H9 (cell line): ENCODE measurements at regions not wholly inside any gene's neighbourhood (a gene's known extent, or its start where the extent isn't known, plus 50 kb on each side); places are given as distances from the start of the nearest gene placed in this dataset.

Experiments
- DNase-seq: peaks from one replicate; pipeline ENCODE4 v3.0.0-alpha.2; 2017
- H2AFZ ChIP-seq: one replicate; pipeline ENCODE4 v1.6.1; 2013; ENCODE audit warnings: mild to moderate bottlenecking, low read length, control low read depth, moderate library complexity
- H2AK5ac ChIP-seq: 2 replicates; pipeline ENCODE4 v1.6.1; 2013; ENCODE audit warnings: low read length, control low read depth, mixed read lengths; ENCODE audit not compliant: insufficient read length
- H2BK120ac ChIP-seq: one replicate; pipeline ENCODE4 v1.6.1; 2013; ENCODE audit warnings: low read depth, mild to moderate bottlenecking, low read length, control low read depth, inconsistent platforms; ENCODE audit not compliant: poor library complexity, severe bottlenecking
- H2BK12ac ChIP-seq: 2 replicates; pipeline ENCODE4 v1.6.1; 2013; ENCODE audit warnings: low read length, control low read depth, mixed read lengths, low read depth; ENCODE audit not compliant: insufficient read length
- H2BK15ac ChIP-seq: 2 replicates; pipeline ENCODE4 v1.6.1; 2013; ENCODE audit warnings: low read depth, low read length, control low read depth
- H2BK20ac ChIP-seq: one replicate; pipeline ENCODE4 v1.6.1; 2013; ENCODE audit warnings: low read depth, mild to moderate bottlenecking, low read length, control low read depth, inconsistent platforms; ENCODE audit not compliant: poor library complexity, severe bottlenecking
- H2BK5ac ChIP-seq: 2 replicates; pipeline ENCODE4 v1.6.1; 2013; ENCODE audit warnings: low read length, control low read depth, mixed read lengths; ENCODE audit not compliant: insufficient read length
- H3K14ac ChIP-seq: 2 replicates; pipeline ENCODE4 v1.6.1; 2013; ENCODE audit warnings: low read length, control low read depth; ENCODE audit not compliant: insufficient read depth
- H3K18ac ChIP-seq: 2 replicates; pipeline ENCODE4 v1.6.1; 2013; ENCODE audit warnings: low read depth, mild to moderate bottlenecking, mixed read lengths, low read length, control low read depth; ENCODE audit not compliant: insufficient read length
- H3K23ac ChIP-seq: 2 replicates; pipeline ENCODE4 v1.6.1; 2013; ENCODE audit warnings: low read length, control low read depth, mixed read lengths, low read depth; ENCODE audit not compliant: insufficient read length
- H3K23me2 ChIP-seq: 2 replicates; pipeline ENCODE4 v1.6.1; 2013; ENCODE audit warnings: low read depth, mild to moderate bottlenecking, mixed read lengths, low read length, control low read depth; ENCODE audit not compliant: insufficient read length, poor library complexity, severe bottlenecking
- H3K27ac ChIP-seq: 2 replicates; pipeline ENCODE4 v1.5.1; 2013; ENCODE audit warnings: low read length, control low read depth, mixed read lengths, low read depth; ENCODE audit not compliant: insufficient read length
- H3K27me3 ChIP-seq: 2 replicates; pipeline ENCODE4 v1.6.1; 2013; ENCODE audit warnings: low read length, control low read depth, inconsistent platforms; ENCODE audit not compliant: insufficient read depth
- H3K4ac ChIP-seq: 2 replicates; pipeline ENCODE4 v1.6.1; 2013; ENCODE audit warnings: low read depth, mild to moderate bottlenecking, control low read depth, inconsistent platforms, low read length, moderate library complexity
- H3K4me1 ChIP-seq: 2 replicates; pipeline ENCODE4 v1.6.1; 2013; ENCODE audit warnings: low read length, control low read depth, inconsistent platforms; ENCODE audit not compliant: insufficient read depth
- H3K4me2 ChIP-seq: 2 replicates; pipeline ENCODE4 v1.6.1; 2013; ENCODE audit warnings: low read length, control low read depth, mixed read lengths; ENCODE audit not compliant: insufficient read length, insufficient read depth
- H3K56ac ChIP-seq: 2 replicates; pipeline ENCODE4 v1.6.1; 2013; ENCODE audit warnings: low read depth, mild to moderate bottlenecking, mixed read lengths, low read length, control low read depth; ENCODE audit not compliant: insufficient read length
- H3K79me1 ChIP-seq: 2 replicates; pipeline ENCODE4 v1.6.1; 2013; ENCODE audit warnings: low read depth, mild to moderate bottlenecking, moderate library complexity, low read length, control low read depth, inconsistent platforms; ENCODE audit not compliant: insufficient read depth, poor library complexity, severe bottlenecking
- H3K79me2 ChIP-seq: 2 replicates; pipeline ENCODE4 v1.6.1; 2013; ENCODE audit warnings: low read length, control low read depth, inconsistent platforms; ENCODE audit not compliant: insufficient read depth
- H3K9ac ChIP-seq: 2 replicates; pipeline ENCODE4 v1.6.1; 2013; ENCODE audit warnings: low read length, control low read depth, mixed read lengths; ENCODE audit not compliant: insufficient read length; ENCODE audit errors: extremely low read depth
- H3K9me3 ChIP-seq: one replicate; pipeline ENCODE4 v1.6.1; 2013; ENCODE audit warnings: low read depth, low read length, inconsistent platforms; ENCODE audit not compliant: control insufficient read depth
- H3T11ph ChIP-seq: one replicate; pipeline ENCODE4 v1.6.1; 2013; ENCODE audit warnings: mild to moderate bottlenecking, low read length, control low read depth, inconsistent platforms
- H4K20me1 ChIP-seq: one replicate; pipeline ENCODE4 v1.6.1; 2013; ENCODE audit not compliant: control insufficient read depth, insufficient read length, insufficient read depth
- H4K5ac ChIP-seq: 2 replicates; pipeline ENCODE4 v1.6.1; 2013; ENCODE audit warnings: low read depth, mild to moderate bottlenecking, mixed read lengths, low read length, control low read depth; ENCODE audit not compliant: insufficient read length
- H4K8ac ChIP-seq: replicated peaks from 2 replicates; pipeline ENCODE4 v1.6.1; 2013; ENCODE audit warnings: low read length, control low read depth, mixed read lengths, low read depth; ENCODE audit not compliant: insufficient read length
- H4K91ac ChIP-seq: 2 replicates; pipeline ENCODE4 v1.6.1; 2013; ENCODE audit warnings: low read depth, mild to moderate bottlenecking, moderate library complexity, mixed read lengths, low read length, control low read depth; ENCODE audit not compliant: insufficient read length
- H3K27ac Mint-ChIP-seq, 3 experiments: 2 replicates in 2 of 3; 3 replicates in 1 of 3; pipeline ENCODE4 v1.8.0; 2020 to 2021; ENCODE audit warnings: mixed read lengths in 3 of 3, mild to moderate bottlenecking in 1 of 3, moderate library complexity in 1 of 3
- H3K27me3 Mint-ChIP-seq: 2 replicates; pipeline ENCODE4 v1.8.0; 2021; ENCODE audit warnings: low read depth, mild to moderate bottlenecking, moderate library complexity, mixed read lengths
- H3K36me3 Mint-ChIP-seq, 3 experiments: 2 replicates in 2 of 3; 3 replicates in 1 of 3; pipeline ENCODE4 v1.8.0; 2020 to 2021; ENCODE audit warnings: low read depth in 3 of 3, mixed read lengths in 3 of 3; ENCODE audit not compliant: insufficient read depth in 1 of 3
- H3K4me1 Mint-ChIP-seq, 2 experiments: 2 replicates each; pipeline ENCODE4 v1.8.0; 2020; ENCODE audit warnings: mixed read lengths in 2 of 2
- H3K4me3 Mint-ChIP-seq, 2 experiments: 2 replicates in 1 of 2; 3 replicates in 1 of 2; pipeline ENCODE4 v1.8.0; 2020 to 2021; ENCODE audit warnings: mild to moderate bottlenecking in 2 of 2, mixed read lengths in 2 of 2, moderate library complexity in 1 of 2
- H3K9me3 Mint-ChIP-seq, 2 experiments: 2 replicates in 1 of 2; 3 replicates in 1 of 2; pipeline ENCODE4 v1.8.0; 2020; ENCODE audit warnings: mild to moderate bottlenecking in 2 of 2, mixed read lengths in 2 of 2, moderate library complexity in 1 of 2
- WGBS: extraction: QIAGEN DNeasy Blood & Tissue Kit; methylation state at CpG from one replicate; pipeline ENCODE4 v1.1.7; 2013; ENCODE audit warnings: missing lambda C conversion rate, low lambda C conversion rate, mixed read lengths; ENCODE audit not compliant: insufficient read length; ENCODE audit errors: extremely low coverage; 5-methylcytosine and 5-hydroxymethylcytosine counted together
- TF ChIP-seq, protein P1 (sequence below): fragments of 200-600 bp; sonication (generic); conservative IDR thresholded peaks from 3 replicates; pipeline ENCODE4 v1.8.0; 2021; ENCODE audit warnings: antibody characterized with exemption, mild to moderate bottlenecking

- no CpG with 5 or more reads among the region's 3 CpGs for WGBS
- Histone ChIP-seq H3K23ac (no peak overlapping the region), H3K79me1 (no peaks in the 10 kb centered on the region), H3K4me2 (no peak overlapping the region), H3K14ac (no peak overlapping the region), H4K8ac (no peak overlapping the region), H3K79me2 (no peaks in the 10 kb centered on the region), H3K27me3 (peaks cover 2% of the 10 kb centered on the region; the same call in 1 of the 2 replicates), H3K4me1 (no peaks in the 10 kb centered on the region), H2BK15ac (no peak overlapping the region), H3K9me3 (no peaks in the 10 kb centered on the region), H3K23me2 (no peaks in the 10 kb centered on the region), H3K56ac (no peak overlapping the region), H2AFZ (no peak overlapping the region), H2BK120ac (no peak overlapping the region), H4K5ac (no peak overlapping the region), H2BK12ac (no peak overlapping the region), H2AK5ac (no peak overlapping the region), H3K18ac (no peak overlapping the region), H3T11ph (no peak overlapping the region), H2BK5ac (no peak overlapping the region), H3K27ac (no peak overlapping the region), H3K9ac (no peak overlapping the region), H2BK20ac (no peak overlapping the region), H3K4ac (no peak overlapping the region), H4K20me1 (no peaks in the 10 kb centered on the region), H4K91ac (no peak overlapping the region)
- TF ChIP-seq, protein P1, sequence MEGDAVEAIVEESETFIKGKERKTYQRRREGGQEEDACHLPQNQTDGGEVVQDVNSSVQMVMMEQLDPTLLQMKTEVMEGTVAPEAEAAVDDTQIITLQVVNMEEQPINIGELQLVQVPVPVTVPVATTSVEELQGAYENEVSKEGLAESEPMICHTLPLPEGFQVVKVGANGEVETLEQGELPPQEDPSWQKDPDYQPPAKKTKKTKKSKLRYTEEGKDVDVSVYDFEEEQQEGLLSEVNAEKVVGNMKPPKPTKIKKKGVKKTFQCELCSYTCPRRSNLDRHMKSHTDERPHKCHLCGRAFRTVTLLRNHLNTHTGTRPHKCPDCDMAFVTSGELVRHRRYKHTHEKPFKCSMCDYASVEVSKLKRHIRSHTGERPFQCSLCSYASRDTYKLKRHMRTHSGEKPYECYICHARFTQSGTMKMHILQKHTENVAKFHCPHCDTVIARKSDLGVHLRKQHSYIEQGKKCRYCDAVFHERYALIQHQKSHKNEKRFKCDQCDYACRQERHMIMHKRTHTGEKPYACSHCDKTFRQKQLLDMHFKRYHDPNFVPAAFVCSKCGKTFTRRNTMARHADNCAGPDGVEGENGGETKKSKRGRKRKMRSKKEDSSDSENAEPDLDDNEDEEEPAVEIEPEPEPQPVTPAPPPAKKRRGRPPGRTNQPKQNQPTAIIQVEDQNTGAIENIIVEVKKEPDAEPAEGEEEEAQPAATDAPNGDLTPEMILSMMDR = no peak
- H3K27me3 Mint-ChIP-seq = peaks cover 13% of the 10 kb centered on the region
- no peaks in the 10 kb centered on the region for H3K9me3 Mint-ChIP-seq
- H3K27ac Mint-ChIP-seq = no peak overlapping the region
- H3K4me3 Mint-ChIP-seq = no peak overlapping the region
- no peaks in the 10 kb centered on the region for H3K36me3 Mint-ChIP-seq
- no peak for DNase-seq
- H3K4me1 Mint-ChIP-seq = no peaks in the 10 kb centered on the region
Measured at GRCh38 chr17:33497623-33498022, 204.5 kb upstream of the ASIC2 start.
